HepG2 (cell line): ENCODE measurements at regions not wholly inside any gene's neighbourhood (a gene's known extent, or its start where the extent isn't known, plus 50 kb on each side); places are given as distances from the start of the nearest gene placed in this dataset.

ENCODE experiments used
- ATAC-seq: fragments of 200-7000 bp; cut with Tn5 transposase; 3 replicates; pipeline ENCODE4 v1.9.1; 2020; ENCODE audit warnings: mild to moderate bottlenecking, moderate library complexity
- BruUV-seq: library from RNA; stranded (reverse); fragments of 400-500 nt; replicated peaks from 2 replicates; lab custom pipeline; 2021; lab: Mats Ljungman, UMichigan
- CTCF ChIA-PET: fragments of 300-600 bp; formaldehyde crosslinking; extraction: SDS; loops from one replicate; lab custom pipeline; 2021; ENCODE audit warnings: low total read pairs, inconsistent platforms, low intra/inter-chr PET ratio; lab: Yijun Ruan, JAX
- POLR2A ChIA-PET: fragments of 350-600 bp; sonication (Branson Sonifier 250); formaldehyde crosslinking; loops from one replicate; lab custom pipeline; 2020; ENCODE audit warnings: antibody characterized with exemption, inconsistent platforms; lab: Yijun Ruan, JAX
- DNase-seq: peaks from one replicate; pipeline ENCODE4 v3.0.0-alpha.2; 2015; ENCODE audit warnings: low spot score
- FAIRE-seq: peaks from 3 replicates; lab custom pipeline; 2011; peaks lifted over from hg19 to GRCh38; lab: Jason Lieb, UNC
- H2AFZ ChIP-seq: one replicate; pipeline ENCODE4 v1.6.1; 2011; ENCODE audit warnings: low read length, inconsistent platforms
- H3K27ac ChIP-seq: fragments of 300-600 bp; 3 replicates; pipeline ENCODE4 v1.8.0; 2011; ENCODE audit warnings: mixed run types, mild to moderate bottlenecking, mixed read lengths, low read length, inconsistent platforms; ENCODE audit not compliant: insufficient read depth; ENCODE audit errors: extremely low read length
- H3K27me3 ChIP-seq, 2 experiments: fragments of 200-600 bp in 1 of 2; 2 replicates in 1 of 2; 3 replicates in 1 of 2; pipeline versions ENCODE4 v1.6.0 to v1.8.0; 2011; ENCODE audit warnings: low read length in 2 of 2, mild to moderate bottlenecking in 2 of 2, moderate library complexity in 2 of 2, inconsistent platforms in 1 of 2; ENCODE audit not compliant: insufficient read depth in 2 of 2, control insufficient read depth in 1 of 2
- H3K36me3 ChIP-seq, 2 experiments: fragments of 200-600 bp in 1 of 2; replicated peaks in 1 of 2; 2 replicates in 1 of 2; 3 replicates in 1 of 2; pipeline versions ENCODE4 v1.5.1 to v1.8.0; 2011; ENCODE audit warnings: low read length in 2 of 2, inconsistent platforms in 1 of 2; ENCODE audit not compliant: insufficient read depth in 2 of 2, control insufficient read depth in 1 of 2
- H3K4me1 ChIP-seq: 2 replicates; pipeline ENCODE4 v1.5.1; 2012; ENCODE audit warnings: low read length, inconsistent platforms; ENCODE audit not compliant: insufficient read depth
- H3K4me2 ChIP-seq: 2 replicates; pipeline ENCODE4 v1.6.0; 2011; ENCODE audit warnings: low read depth, low read length, inconsistent platforms
- H3K4me3 ChIP-seq, 3 experiments: fragments of 200-600 bp in 1 of 3; sonication (generic), shearing (Covaris generic) in 1 of 3; replicated peaks in 1 of 3; 2 replicates each; pipeline ENCODE4 v1.5.1; 2011 to 2016; ENCODE audit warnings: low read length in 3 of 3, inconsistent platforms in 2 of 3, low read depth in 2 of 3, mild to moderate bottlenecking in 2 of 3, control low read depth in 1 of 3, mixed read lengths in 1 of 3; ENCODE audit not compliant: insufficient read depth in 1 of 3
- H3K79me2 ChIP-seq: one replicate; pipeline ENCODE4 v1.6.1; 2011; ENCODE audit warnings: low read length, inconsistent platforms; ENCODE audit not compliant: insufficient read depth
- H3K9ac ChIP-seq: 2 replicates; pipeline ENCODE4 v1.6.0; 2011; ENCODE audit warnings: mild to moderate bottlenecking, low read depth, low read length, inconsistent platforms; ENCODE audit not compliant: insufficient read depth
- H3K9me3 ChIP-seq: 2 replicates; pipeline ENCODE4 v1.5.1; 2012; ENCODE audit warnings: mild to moderate bottlenecking, low read length
- H4K20me1 ChIP-seq: 2 replicates; pipeline ENCODE4 v1.6.0; 2011; ENCODE audit warnings: inconsistent platforms, mild to moderate bottlenecking, low read length, moderate library complexity; ENCODE audit not compliant: insufficient read depth
- ATF2 ChIP-seq: sonication (generic); formaldehyde crosslinking; IDR thresholded peaks from 2 replicates; pipeline ENCODE4 v1.4.0; 2020; ENCODE audit warnings: missing genetic modification reagents
- CBX1 ChIP-seq: IDR thresholded peaks from one replicate; pipeline ENCODE4 v1.6.1; 2016; ENCODE audit warnings: antibody characterized with exemption, low read depth
- CEBPG ChIP-seq: IDR thresholded peaks from 2 replicates; pipeline ENCODE4 v1.6.1; 2016
- EED ChIP-seq: sonication (generic); formaldehyde crosslinking; IDR thresholded peaks from 2 replicates; pipeline ENCODE4 v1.5.0; 2020; ENCODE audit warnings: mild to moderate bottlenecking, missing genetic modification reagents
- MIER3 ChIP-seq: IDR thresholded peaks from 2 replicates; pipeline ENCODE4 v1.6.1; 2016; ENCODE audit warnings: missing compliant biosample characterization, borderline replicate concordance
- PAX8 ChIP-seq: sonication (generic); formaldehyde crosslinking; IDR thresholded peaks from 2 replicates; pipeline ENCODE4 v1.8.0; 2022; ENCODE audit warnings: mild to moderate bottlenecking, missing genetic modification reagents, borderline replicate concordance
- PITX1 ChIP-seq: sonication (generic); formaldehyde crosslinking; IDR thresholded peaks from 2 replicates; pipeline ENCODE4 v1.5.1; 2020; ENCODE audit warnings: mild to moderate bottlenecking, missing genetic modification reagents
- RELA ChIP-seq: sonication (generic); formaldehyde crosslinking; IDR thresholded peaks from 2 replicates; pipeline ENCODE4 v1.4.0; 2020; ENCODE audit warnings: missing genetic modification reagents
- SCMH1 ChIP-seq: sonication (generic); formaldehyde crosslinking; IDR thresholded peaks from 2 replicates; pipeline ENCODE4 v1.9.0; 2021; ENCODE audit warnings: missing genetic modification reagents, mild to moderate bottlenecking, borderline replicate concordance
- SNAPC2 ChIP-seq: sonication (generic); formaldehyde crosslinking; IDR thresholded peaks from 2 replicates; pipeline ENCODE4 v1.8.1; 2022; ENCODE audit warnings: mild to moderate bottlenecking, missing genetic modification reagents
- SP140L ChIP-seq: sonication (generic); formaldehyde crosslinking; IDR thresholded peaks from 2 replicates; pipeline ENCODE4 v1.4.0; 2020; ENCODE audit warnings: missing genetic modification reagents, borderline replicate concordance
- SYNCRIP ChIP-seq: fragments of 200-400 bp; formaldehyde crosslinking; IDR thresholded peaks from 2 replicates; pipeline ENCODE4 v1.6.1; 2018; ENCODE audit warnings: mild to moderate bottlenecking, low read depth, low read length; ENCODE audit not compliant: insufficient read depth
- XRCC5 ChIP-seq: fragments of 200-400 bp; formaldehyde crosslinking; optimal IDR thresholded peaks from 2 replicates; pipeline ENCODE3; 2017; ENCODE audit warnings: mild to moderate bottlenecking, low read length
- ZFP37 ChIP-seq: sonication (generic); formaldehyde crosslinking; IDR thresholded peaks from 2 replicates; pipeline ENCODE4 v1.4.0; 2020; ENCODE audit warnings: missing genetic modification reagents, borderline replicate concordance
- ZNF136 ChIP-seq: sonication (generic); formaldehyde crosslinking; IDR thresholded peaks from 2 replicates; pipeline ENCODE4 v1.8.1; 2022; ENCODE audit warnings: low read depth, mild to moderate bottlenecking, moderate library complexity, missing genetic modification reagents
- ZNF143 ChIP-seq: sonication (generic); formaldehyde crosslinking; IDR thresholded peaks from 2 replicates; pipeline ENCODE4 v1.4.0; 2020; ENCODE audit warnings: missing genetic modification reagents
- ZNF264 ChIP-seq: sonication (generic); formaldehyde crosslinking; IDR thresholded peaks from 2 replicates; pipeline ENCODE4 v1.4.0; 2020; ENCODE audit warnings: missing genetic modification reagents
- ZNF615 ChIP-seq: sonication (generic); formaldehyde crosslinking; IDR thresholded peaks from 2 replicates; pipeline ENCODE4 v1.5.0; 2020; ENCODE audit warnings: mild to moderate bottlenecking, missing genetic modification reagents, borderline replicate concordance
- ZNF639 ChIP-seq: conservative IDR thresholded peaks from 2 replicates; pipeline ENCODE4 v1.6.1; 2018; ENCODE audit warnings: missing genetic modification reagents
- ZNF660 ChIP-seq: sonication (generic); formaldehyde crosslinking; IDR thresholded peaks from 2 replicates; pipeline ENCODE4 v1.5.1; 2020; ENCODE audit warnings: mild to moderate bottlenecking, low read depth, missing genetic modification reagents, borderline replicate concordance
- WGBS: methylation state at CpG from one replicate; pipeline ENCODE4 v1.1.6; 2017; ENCODE audit warnings: low lambda C conversion rate; 5-methylcytosine and 5-hydroxymethylcytosine counted together
- in situ Hi-C: cut with HindIII; loops from 2 replicates; pipeline ENCODE4 v1.10.0; 2017; ENCODE audit warnings: low pct_unique_long_range_greater_than_20kb; ENCODE audit not compliant: extremely low pct_ligation_motif_present
- intact Hi-C: fragments of 100-400 bp; cut with micrococcal nuclease; formaldehyde crosslinking; loops from one replicate; pipeline ENCODE4 v1.10.0; 2022; ENCODE audit not compliant: unreplicated experiment

GRCh38 chr16:7980133-7980483, 610.2 kb downstream of the TMEM114 start:
- in situ Hi-C loops (no loop called here), intact Hi-C loops (no loop called here)
- Histone ChIP-seq H3K36me3 (no peaks in the 10 kb centered on the region), H3K79me2 (no peaks in the 10 kb centered on the region), H3K9me3 (no peaks in the 10 kb centered on the region), H3K27ac (no peak overlapping the region), H3K27me3 (no peaks in the 10 kb centered on the region), H3K9ac (no peak overlapping the region), H3K4me2 (no peak overlapping the region), H3K4me3 (no peak overlapping the region), H3K4me1 (no peaks in the 10 kb centered on the region), H2AFZ (no peak overlapping the region), H4K20me1 (no peaks in the 10 kb centered on the region)
- BruUV-seq = no TSS peak
- DNase-seq (no peak), ATAC-seq (no peak), FAIRE-seq (no peak)
- ChIA-PET CTCF (no interaction called here), POLR2A (no interaction called here)
- TF ChIP-seq ZNF660 (CRISPR knock-in tag) = no peak
- TF ChIP-seq RELA = no peak
- no peak for TF ChIP-seq SP140L (CRISPR knock-in tag)
- TF ChIP-seq CBX1 = no peak
- TF ChIP-seq ZNF264 = no peak
- no peak for TF ChIP-seq ZNF143 (CRISPR knock-in tag)
- TF ChIP-seq SYNCRIP = no peak
- WGBS = 3% methylated on average over 2 of the region's 2 CpGs

DNA sequence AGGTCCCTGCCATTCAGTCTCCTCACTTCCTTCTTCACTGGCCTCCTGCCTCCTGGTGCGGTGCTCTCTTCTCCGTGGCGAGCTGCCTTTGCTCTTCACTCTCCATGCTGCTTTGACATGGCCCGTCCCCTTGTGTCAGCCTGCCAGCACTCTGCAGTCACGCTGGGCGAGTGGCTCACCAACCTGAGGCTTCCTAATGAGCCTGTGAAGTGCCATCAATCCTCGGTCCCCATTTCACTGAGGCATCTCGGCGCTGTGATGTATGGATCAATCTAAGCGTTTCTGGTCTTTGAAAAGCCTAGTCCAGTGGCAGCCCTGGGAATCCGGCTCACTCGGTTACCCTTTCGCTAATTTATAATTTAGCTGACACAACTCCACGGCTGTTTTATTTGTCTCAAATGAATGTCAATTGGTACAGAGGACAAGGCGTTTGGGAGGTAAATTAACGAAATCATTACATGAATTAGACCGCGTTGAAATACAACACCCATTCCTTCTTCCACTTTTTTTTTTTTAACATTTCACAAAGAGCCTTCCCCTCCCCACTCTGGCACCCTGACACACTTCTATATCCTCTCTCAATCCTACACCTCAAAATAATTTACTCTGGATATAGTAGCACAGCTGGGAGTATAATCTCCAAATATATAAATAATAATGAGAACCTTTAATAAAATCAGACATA, 610.7 kb downstream of the TMEM114 start:
- intact Hi-C loops = no loop called here
- H3K36me3 ChIP-seq = no peaks in the 10 kb centered on the region
- H3K4me1 ChIP-seq = no peaks in the 10 kb centered on the region
- ChIA-PET POLR2A (no interaction called here), CTCF (no interaction called here)
- H3K27ac ChIP-seq = no peak overlapping the region
- no peak for ATAC-seq
- no peak overlapping the region for H3K9ac ChIP-seq
- no peaks in the 10 kb centered on the region for H4K20me1 ChIP-seq
- no peaks in the 10 kb centered on the region for H3K79me2 ChIP-seq
- 37% methylated on average over 18 of the region's 18 CpGs for WGBS
- H3K27me3 ChIP-seq = no peaks in the 10 kb centered on the region
- H3K4me2 ChIP-seq = no peak overlapping the region
- FAIRE-seq = no peak
- H3K9me3 ChIP-seq = no peaks in the 10 kb centered on the region
- no peak for DNase-seq
- H2AFZ ChIP-seq = no peak overlapping the region
- no peak overlapping the region for H3K4me3 ChIP-seq
- no TSS peak for BruUV-seq
- in situ Hi-C loops = no loop called here
- no peak for TF ChIP-seq EED (CRISPR knock-in tag)
- no peak for TF ChIP-seq SNAPC2
- no peak for TF ChIP-seq SCMH1
- no peak for TF ChIP-seq MIER3 (CRISPR knock-in tag)
- no peak for TF ChIP-seq XRCC5
- no peak for TF ChIP-seq PAX8 (CRISPR knock-in tag)
- TF ChIP-seq ZFP37 (CRISPR knock-in tag) = no peak
- no peak for TF ChIP-seq PITX1 (CRISPR knock-in tag)
- no peak for TF ChIP-seq ZNF639 (CRISPR knock-in tag)
- TF ChIP-seq ATF2 (CRISPR knock-in tag) = no peak
- no peak for TF ChIP-seq ZNF136
- no peak for TF ChIP-seq ZNF615 (CRISPR knock-in tag)
- no peak for TF ChIP-seq CEBPG
